HK-2 (cell line): ENCODE measurements at regions not wholly inside any gene's neighbourhood (a gene's known extent, or its start where the extent isn't known, plus 50 kb on each side); places are given as distances from the start of the nearest gene placed in this dataset.

Experiments used
- DNase-seq: peaks from one replicate; pipeline ENCODE4 v3.0.0-alpha.2; 2018; ENCODE audit not compliant: unreplicated experiment

GRCh38 chr20:57944988-57945387 lies 235.2 kb upstream of the PMEPA1 start:
- DNase-seq, result no peak

GRCh38 chr20:57943950-57944349 lies 234.1 kb upstream of the PMEPA1 start:
- DNase-seq, result no peak

- no peak for DNase-seq
These were observed 233.5 kb upstream of the PMEPA1 start for GRCh38 chr20:57943291-57943690.

- DNase-seq, result no peak
These were observed 232.0 kb upstream of the PMEPA1 start for GRCh38 chr20:57941604-57942381.

- DNase-seq, result no peak
These were observed 231.2 kb upstream of the PMEPA1 start for GRCh38 chr20:57940868-57941522.

GRCh38 chr20:57940376-57940775 lies 230.6 kb upstream of the PMEPA1 start:
- DNase-seq, result no peak

GRCh38 chr20:57939499-57939898 lies 229.7 kb upstream of the PMEPA1 start:
- DNase-seq, result no peak

- no peak for DNase-seq
These were observed 228.6 kb upstream of the PMEPA1 start for GRCh38 chr20:57938158-57939108.

- no peak for DNase-seq
These were observed 227.0 kb upstream of the PMEPA1 start for GRCh38 chr20:57936636-57937385.

- no peak for DNase-seq
These were observed 225.1 kb upstream of the PMEPA1 start for GRCh38 chr20:57934913-57935312.

GRCh38 chr20:57934007-57934805 lies 224.4 kb upstream of the PMEPA1 start:
- DNase-seq, result no peak

- DNase-seq, result no peak
These were observed 222.5 kb upstream of the PMEPA1 start for GRCh38 chr20:57932227-57932864.

- no peak for DNase-seq
These were observed 220.5 kb upstream of the PMEPA1 start for GRCh38 chr20:57930351-57930750.

- no peak for DNase-seq
These were observed 218.6 kb upstream of the PMEPA1 start for GRCh38 chr20:57928181-57928967.

GRCh38 chr20:57927376-57927775 lies 217.6 kb upstream of the PMEPA1 start:
- DNase-seq, result no peak

GRCh38 chr20:57922706-57923105 lies 212.9 kb upstream of the PMEPA1 start:
- DNase-seq, result no peak

GRCh38 chr20:57922083-57922482 lies 212.3 kb upstream of the PMEPA1 start:
- DNase-seq, result no peak

- no peak for DNase-seq
These were observed 211.9 kb upstream of the PMEPA1 start for GRCh38 chr20:57921676-57922075.

GRCh38 chr20:57920971-57921370 lies 211.2 kb upstream of the PMEPA1 start:
- no peak for DNase-seq
